ENCODE measurements at regions not wholly inside any gene's neighbourhood (a gene's known extent, or its start where the extent isn't known, plus 50 kb on each side); places are given as distances from the start of the nearest gene placed in this dataset.

DNA sequence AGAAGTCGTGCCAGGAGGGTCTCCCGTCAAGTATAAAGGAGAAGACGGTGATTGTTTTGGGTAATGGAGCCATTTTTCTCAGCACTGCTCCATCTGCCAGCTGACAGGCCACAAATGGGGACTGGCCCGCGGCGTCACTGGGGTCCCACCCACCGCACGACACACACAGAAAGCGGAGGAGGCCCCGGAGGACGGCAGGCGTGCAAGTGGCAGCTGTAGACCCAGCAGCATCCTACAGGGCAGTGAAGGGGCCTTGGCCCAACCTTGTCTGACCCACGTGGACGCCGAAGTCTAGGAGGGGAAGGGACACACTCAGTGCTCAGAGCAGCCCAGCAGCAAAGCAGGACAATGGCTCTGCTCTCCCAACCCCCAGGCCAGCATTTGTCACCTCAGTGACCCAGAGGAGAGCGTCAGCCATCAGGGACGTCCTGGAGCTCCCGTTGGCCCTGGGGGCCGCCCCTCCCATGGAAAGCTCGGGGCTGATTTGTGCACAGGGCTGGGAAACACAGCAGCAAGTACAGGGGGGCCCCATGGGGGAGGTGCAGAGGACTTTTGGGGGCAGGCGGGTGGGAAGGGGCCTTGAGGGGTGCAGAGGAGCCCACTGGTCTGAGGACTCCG lies 644.4 kb downstream of the BRD1 start:
- no peak for DNase-seq
- Histone ChIP-seq H2BK120ac (ENCODE audit: low read depth, low read length) (no peak overlapping the region), H3K9ac (ENCODE audit: low read depth, low read length) (no peak overlapping the region), H2BK20ac (ENCODE audit: low read depth, low read length) (no peak overlapping the region), H2AFZ (replicated peaks; ENCODE audit: low read length, poor library complexity) (no peak overlapping the region), H3K27me3 (ENCODE audit: control insufficient read depth, insufficient read depth, low read length) (no peaks in the 10 kb centered on the region), H3K36me3 (ENCODE audit: control insufficient read depth, insufficient read depth, low read length) (no peaks in the 10 kb centered on the region), H3K27ac (ENCODE audit: insufficient read depth, low read length) (no peak overlapping the region), H3K9me3 (ENCODE audit: control insufficient read depth, insufficient read depth, low read length) (peaks cover 78% of the 10 kb centered on the region), H3K79me1 (ENCODE audit: low read depth in 1 of 2, low read length in 2 of 2) (no peaks in the 10 kb centered on the region), H2AK9ac (replicated peaks; ENCODE audit: low read depth, low read length, poor library complexity) (no peak overlapping the region), H3K23ac (ENCODE audit: low read depth, low read length) (no peak overlapping the region), H4K8ac (ENCODE audit: low read depth in 2 of 2, low read length in 2 of 2) (no peak overlapping the region), H3K4me2 (ENCODE audit: low read depth, low read length) (no peak overlapping the region), H2AK5ac (ENCODE audit: low read depth, low read length) (no peak overlapping the region), H3K9me1 (ENCODE audit: insufficient read depth, low read length) (no peaks in the 10 kb centered on the region), H3K56ac (ENCODE audit: extremely low read depth, insufficient read depth, low read length) (no peak overlapping the region), H4K91ac (ENCODE audit: insufficient read depth, low read depth, low read length) (no peak overlapping the region), H2BK15ac (ENCODE audit: low read depth, low read length) (no peak overlapping the region), H3K18ac (ENCODE audit: low read depth, low read length) (no peak overlapping the region), H3K14ac (replicated peaks; ENCODE audit: low read depth, low read length) (no peak overlapping the region), H3K4me1 (ENCODE audit: control insufficient read depth, insufficient read depth, low read length) (no peaks in the 10 kb centered on the region), H2BK5ac (ENCODE audit: low read depth, low read length, poor library complexity, severe bottlenecking) (no peak overlapping the region), H4K5ac (ENCODE audit: low read depth, low read length) (no peak overlapping the region), H4K20me1 (ENCODE audit: insufficient read depth, low read length) (no peaks in the 10 kb centered on the region), H3K4me3 (ENCODE audit: insufficient read depth, low read depth, low read length) (no peak overlapping the region), H3K4ac (ENCODE audit: low read depth, low read length) (no peak overlapping the region)
- ChIA-PET POLR2A (ENCODE audit: unreplicated experiment) (no interaction called here), CTCF (no interaction called here)
- TF ChIP-seq RAD21 (IDR thresholded peaks at IDR 0.05; ENCODE audit: low read length) (no peak), BHLHE40 (IDR thresholded peaks at IDR 0.05; ENCODE audit: low read depth, low read length) (no peak), MAZ (IDR thresholded peaks at IDR 0.05; ENCODE audit: borderline replicate concordance, low read depth, low read length) (no peak), MAFK (IDR thresholded peaks at IDR 0.05; ENCODE audit: low read depth, low read length) (no peak), MXI1 (IDR thresholded peaks at IDR 0.05; ENCODE audit: borderline replicate concordance, low read depth, low read length) (no peak), NFE2L2 (IDR thresholded peaks at IDR 0.05; ENCODE audit: low read depth, low read length) (no peak), RCOR1 (IDR thresholded peaks at IDR 0.05; ENCODE audit: insufficient replicate concordance, low read length) (no peak), CEBPB (IDR thresholded peaks at IDR 0.05; ENCODE audit: low read depth, low read length) (no peak), FOS (IDR thresholded peaks at IDR 0.05; ENCODE audit: low read depth, low read length) (no peak), POLR2A (IDR thresholded peaks at IDR 0.05; ENCODE audit: low read depth, low read length) (no peak)
- TF ChIP-seq, protein P1, sequence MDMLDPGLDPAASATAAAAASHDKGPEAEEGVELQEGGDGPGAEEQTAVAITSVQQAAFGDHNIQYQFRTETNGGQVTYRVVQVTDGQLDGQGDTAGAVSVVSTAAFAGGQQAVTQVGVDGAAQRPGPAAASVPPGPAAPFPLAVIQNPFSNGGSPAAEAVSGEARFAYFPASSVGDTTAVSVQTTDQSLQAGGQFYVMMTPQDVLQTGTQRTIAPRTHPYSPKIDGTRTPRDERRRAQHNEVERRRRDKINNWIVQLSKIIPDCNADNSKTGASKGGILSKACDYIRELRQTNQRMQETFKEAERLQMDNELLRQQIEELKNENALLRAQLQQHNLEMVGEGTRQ (IDR thresholded peaks at IDR 0.05; ENCODE audit: low read depth, low read length), result no peak
- TF ChIP-seq, protein P2, sequence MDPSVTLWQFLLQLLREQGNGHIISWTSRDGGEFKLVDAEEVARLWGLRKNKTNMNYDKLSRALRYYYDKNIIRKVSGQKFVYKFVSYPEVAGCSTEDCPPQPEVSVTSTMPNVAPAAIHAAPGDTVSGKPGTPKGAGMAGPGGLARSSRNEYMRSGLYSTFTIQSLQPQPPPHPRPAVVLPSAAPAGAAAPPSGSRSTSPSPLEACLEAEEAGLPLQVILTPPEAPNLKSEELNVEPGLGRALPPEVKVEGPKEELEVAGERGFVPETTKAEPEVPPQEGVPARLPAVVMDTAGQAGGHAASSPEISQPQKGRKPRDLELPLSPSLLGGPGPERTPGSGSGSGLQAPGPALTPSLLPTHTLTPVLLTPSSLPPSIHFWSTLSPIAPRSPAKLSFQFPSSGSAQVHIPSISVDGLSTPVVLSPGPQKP (IDR thresholded peaks at IDR 0.05; ENCODE audit: borderline replicate concordance, low read depth, low read length), result no peak
- TF ChIP-seq, protein P3, sequence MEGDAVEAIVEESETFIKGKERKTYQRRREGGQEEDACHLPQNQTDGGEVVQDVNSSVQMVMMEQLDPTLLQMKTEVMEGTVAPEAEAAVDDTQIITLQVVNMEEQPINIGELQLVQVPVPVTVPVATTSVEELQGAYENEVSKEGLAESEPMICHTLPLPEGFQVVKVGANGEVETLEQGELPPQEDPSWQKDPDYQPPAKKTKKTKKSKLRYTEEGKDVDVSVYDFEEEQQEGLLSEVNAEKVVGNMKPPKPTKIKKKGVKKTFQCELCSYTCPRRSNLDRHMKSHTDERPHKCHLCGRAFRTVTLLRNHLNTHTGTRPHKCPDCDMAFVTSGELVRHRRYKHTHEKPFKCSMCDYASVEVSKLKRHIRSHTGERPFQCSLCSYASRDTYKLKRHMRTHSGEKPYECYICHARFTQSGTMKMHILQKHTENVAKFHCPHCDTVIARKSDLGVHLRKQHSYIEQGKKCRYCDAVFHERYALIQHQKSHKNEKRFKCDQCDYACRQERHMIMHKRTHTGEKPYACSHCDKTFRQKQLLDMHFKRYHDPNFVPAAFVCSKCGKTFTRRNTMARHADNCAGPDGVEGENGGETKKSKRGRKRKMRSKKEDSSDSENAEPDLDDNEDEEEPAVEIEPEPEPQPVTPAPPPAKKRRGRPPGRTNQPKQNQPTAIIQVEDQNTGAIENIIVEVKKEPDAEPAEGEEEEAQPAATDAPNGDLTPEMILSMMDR (conservative IDR thresholded peaks at IDR 0.05; ENCODE audit: low read depth, low read length), result no peak
- intact Hi-C loops (cut with micrococcal nuclease) (no loop called here), dilution Hi-C loops (cut with HindIII; ENCODE audit: low sequenced_read_pairs, unreplicated experiment) (no loop called here), in situ Hi-C loops (cut with MboI; ENCODE audit: low sequenced_read_pairs) (no loop called here)
- no peak for ATAC-seq (ENCODE audit: low read depth)
- no TSS peak for BruUV-seq (replicated peaks)
- 34% methylated on average over 4 of the region's 22 CpGs; no CpG with 5 or more reads in 1 of the 2 experiments for WGBS, 2 experiments (ENCODE audit: extremely low coverage in 2 of 2, insufficient read length in 1 of 2)

All from IMR-90 (cell line).